Posterior cingulate gyrus (tissue), 11 donors: ENCODE measurements at regions not wholly inside any gene's neighbourhood (a gene's known extent, or its start where the extent isn't known, plus 50 kb on each side); places are given as distances from the start of the nearest gene placed in this dataset.

Experiments
- DNase-seq, 10 donors: peaks; one replicate each; pipeline versions ENCODE4 v3.0.0 to v3.0.0-alpha.2; 2020 to 2021; ENCODE audit warnings: mixed read lengths in 3 of 10
- intact Hi-C: fragments of 100-400 bp; cut with DNase I; formaldehyde crosslinking; loops from one replicate; pipeline ENCODE4 v1.15.1; 2023

GRCh38 chr5:175803736-175804454 is 67.5 kb upstream of the CPLX2 start:
- DNase-seq, result peak in 1 of 10 donors; percentile 33
- intact Hi-C loops, result no loop called here

GRCh38 chr5:175805256-175806011 is 65.9 kb upstream of the CPLX2 start:
- DNase-seq, result peak in 1 of 10 donors; percentile 17
- intact Hi-C loops, result no loop called here

DNA sequence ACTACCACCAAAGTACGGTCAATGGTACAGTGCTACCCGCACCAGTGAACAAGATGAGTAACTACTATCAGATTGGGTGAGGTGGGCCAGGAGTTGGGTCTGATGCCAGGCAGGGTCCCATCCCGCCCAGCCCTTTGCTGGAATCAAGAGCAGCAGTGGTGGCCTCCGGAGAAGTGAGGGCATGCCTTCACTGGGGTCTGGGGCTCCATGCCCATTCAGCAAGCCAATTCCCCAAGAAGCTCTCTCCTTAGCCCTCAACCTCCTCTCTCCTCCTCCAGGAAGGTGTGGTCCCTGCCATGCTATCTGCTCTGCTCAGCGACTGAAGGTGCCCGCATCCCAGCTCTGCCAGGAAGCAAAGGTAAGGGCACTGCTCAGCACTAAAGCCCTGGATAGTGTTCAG is 62.7 kb upstream of the CPLX2 start:
- intact Hi-C loops, result no loop called here
- DNase-seq, result peak in 1 of 10 donors; percentile 8

GRCh38 chr5:175809531-175810121 is 61.8 kb upstream of the CPLX2 start:
- intact Hi-C loops, result no loop called here
- peak in 5 of 10 donors; percentile 31 to 90 (median 52) for DNase-seq

GRCh38 chr5:175810457-175810856 is 60.9 kb upstream of the CPLX2 start:
- no peak for DNase-seq
- intact Hi-C loops, result no loop called here

- intact Hi-C loops, result no loop called here
- DNase-seq, result no peak
These were observed 59.8 kb upstream of the CPLX2 start for GRCh38 chr5:175811589-175811988.

GRCh38 chr5:175813943-175814630 is 57.3 kb upstream of the CPLX2 start:
- intact Hi-C loops, result no loop called here
- DNase-seq, result peak in 1 of 10 donors; percentile 57

DNA sequence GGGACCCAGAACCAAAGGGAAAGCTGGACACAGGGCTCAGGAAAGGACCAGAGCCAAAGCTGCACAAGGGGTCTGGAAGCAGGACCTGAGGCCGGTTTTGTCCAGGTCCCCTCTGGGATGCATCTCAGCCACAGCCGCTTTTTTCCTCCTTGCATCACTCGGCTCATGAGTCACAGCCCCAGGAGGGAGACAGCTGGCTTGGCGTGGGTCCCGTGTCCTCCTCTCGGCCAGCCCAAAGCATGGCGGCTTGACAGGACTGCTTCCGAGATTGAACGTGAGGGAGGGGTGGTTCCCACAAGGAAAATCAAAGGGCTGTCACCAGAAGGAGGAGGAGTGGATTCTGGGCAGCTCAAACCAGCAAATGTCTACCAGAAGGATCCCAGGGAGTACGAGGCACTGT is 56.7 kb upstream of the CPLX2 start:
- DNase-seq, result peak in 9 of 10 donors; percentile 26 to 96 (median 82)
- intact Hi-C loops, result no loop called here

DNA sequence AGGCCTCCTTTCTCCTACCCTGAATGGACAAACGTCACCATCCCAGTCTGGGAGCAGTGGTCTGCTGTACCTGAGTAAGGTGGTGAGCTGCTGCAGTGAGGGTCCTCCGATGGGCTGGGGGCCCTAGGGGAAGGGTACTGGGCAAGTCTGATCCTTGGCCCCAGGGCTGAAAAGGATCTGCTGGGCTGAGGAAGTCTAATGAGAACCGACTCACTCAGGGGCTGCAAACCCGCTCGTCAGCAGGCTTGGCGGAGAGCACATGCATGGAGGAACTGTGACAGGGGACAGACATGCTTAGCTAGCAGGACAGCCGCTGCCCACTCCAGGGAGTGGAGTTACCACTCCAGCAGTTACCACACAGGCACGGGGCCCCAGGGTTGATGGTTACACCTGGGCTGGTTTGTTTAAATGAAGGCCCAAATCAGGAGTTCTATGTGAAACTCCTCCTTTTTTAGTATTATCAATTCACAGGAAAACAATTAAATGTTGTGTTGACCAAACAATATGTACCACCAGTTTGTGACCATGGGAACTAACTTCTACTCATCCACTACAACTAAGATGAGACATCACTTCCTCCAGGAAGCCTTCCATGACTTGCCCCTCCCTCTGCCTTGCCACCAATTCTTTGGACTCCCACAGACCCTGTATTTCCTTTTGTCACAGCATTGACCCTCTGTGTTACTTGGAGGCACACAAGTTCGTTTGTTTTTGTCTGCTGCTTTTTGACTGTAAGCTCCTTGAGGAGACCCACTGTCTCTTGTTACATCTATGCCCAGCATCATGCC is 56.1 kb upstream of the CPLX2 start:
- intact Hi-C loops, result no loop called here
- DNase-seq, result peak in 3 of 10 donors; percentile 55 to 71 (median 58)

DNA sequence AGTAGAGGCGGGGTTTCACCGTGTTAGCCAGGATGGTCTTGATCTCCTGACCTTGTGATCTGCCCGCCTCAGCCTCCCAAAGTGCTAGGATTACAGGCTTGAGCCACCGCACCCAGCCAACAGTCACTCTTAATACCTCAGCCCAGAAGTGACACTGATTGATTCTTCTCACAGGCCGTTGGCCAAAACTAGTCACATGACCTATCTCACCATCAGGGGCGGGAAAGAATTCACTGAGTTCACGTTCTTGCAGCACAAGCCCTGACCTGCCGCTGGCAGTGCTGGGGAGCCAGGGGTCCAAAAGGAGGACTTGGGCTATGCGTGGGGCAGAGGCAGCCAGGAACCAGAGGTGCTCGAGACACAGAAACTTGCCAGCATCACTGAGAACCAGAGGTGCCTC is 55.0 kb upstream of the CPLX2 start:
- DNase-seq, result peak in 1 of 10 donors; percentile 54
- intact Hi-C loops, result no loop called here

DNA sequence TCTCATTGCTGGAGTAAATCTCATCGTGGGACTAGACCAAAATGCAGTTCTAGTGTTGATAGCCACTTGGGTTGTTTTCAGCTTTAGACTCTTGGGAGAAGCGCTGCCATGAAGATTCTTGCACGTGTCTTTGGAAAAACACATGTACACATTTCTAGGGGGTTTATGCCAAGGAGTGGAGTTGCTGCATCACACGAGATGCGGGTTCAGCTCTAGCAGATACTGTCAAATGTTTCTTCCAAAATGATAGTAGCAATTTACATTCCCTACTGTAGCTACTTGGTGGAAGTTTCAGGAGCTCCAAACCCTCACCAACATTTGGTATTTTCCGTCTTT is 52.3 kb upstream of the CPLX2 start:
- no peak for DNase-seq
- intact Hi-C loops, result no loop called here

DNA sequence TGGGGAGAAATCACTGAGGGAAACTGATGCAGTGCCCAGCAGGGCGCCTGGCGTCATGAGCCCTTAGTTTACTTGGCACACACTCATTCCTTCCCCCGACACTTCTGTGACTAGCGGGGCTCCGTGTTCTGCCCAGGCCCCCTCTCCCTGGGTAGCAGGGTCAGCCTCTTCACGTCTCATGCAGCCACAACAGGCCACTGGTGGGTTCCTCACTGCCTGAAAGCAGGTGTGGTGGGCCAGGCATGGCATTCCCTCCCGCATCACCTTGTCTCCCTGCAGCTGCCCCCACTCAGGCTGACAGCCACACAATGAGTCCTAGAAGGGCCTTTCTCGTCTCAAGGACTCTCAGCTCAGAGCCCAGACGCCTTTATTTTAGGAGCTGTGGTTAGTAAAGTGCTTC is 51.1 kb upstream of the CPLX2 start:
- peak in 3 of 10 donors; percentile 54 to 63 (median 59) for DNase-seq
- intact Hi-C loops, result no loop called here
